Renal pelvis (tissue), 1 donor: ENCODE measurements at regions not wholly inside any gene's neighbourhood (a gene's known extent, or its start where the extent isn't known, plus 50 kb on each side); places are given as distances from the start of the nearest gene placed in this dataset.
"Not testable (repeated sequence)": the region's sequence is repeated elsewhere in the genome, so short reads cannot be mapped to it uniquely, and the experiment has no call there.

Experiments
- DNase-seq: peaks from one replicate; pipeline ENCODE4 v3.0.0-alpha.2; 2013

- no peak for DNase-seq
Observed at GRCh38 chr1:244297087-244297486, 154.6 kb downstream of the ADSS2 start.

DNA sequence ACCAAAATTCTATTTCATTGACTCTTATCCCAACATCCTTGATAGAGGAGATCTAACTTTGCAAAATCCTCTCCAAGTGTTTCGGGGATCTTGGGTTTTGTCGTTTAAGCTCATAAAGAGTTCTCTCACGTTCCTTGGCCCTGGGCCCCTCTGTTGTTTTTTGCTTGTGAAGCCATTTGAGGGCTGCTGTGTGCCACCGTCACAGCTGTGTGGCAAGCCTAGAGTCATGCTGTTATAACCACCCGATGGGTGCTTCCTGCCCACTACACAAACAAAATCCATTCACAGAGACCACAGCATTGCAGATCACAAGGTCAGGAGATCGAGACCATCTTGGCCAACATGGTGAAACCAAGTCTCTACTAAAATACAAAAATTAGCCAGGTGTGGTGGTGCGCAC is 154.1 kb downstream of the ADSS2 start:
- no peak for DNase-seq

DNA sequence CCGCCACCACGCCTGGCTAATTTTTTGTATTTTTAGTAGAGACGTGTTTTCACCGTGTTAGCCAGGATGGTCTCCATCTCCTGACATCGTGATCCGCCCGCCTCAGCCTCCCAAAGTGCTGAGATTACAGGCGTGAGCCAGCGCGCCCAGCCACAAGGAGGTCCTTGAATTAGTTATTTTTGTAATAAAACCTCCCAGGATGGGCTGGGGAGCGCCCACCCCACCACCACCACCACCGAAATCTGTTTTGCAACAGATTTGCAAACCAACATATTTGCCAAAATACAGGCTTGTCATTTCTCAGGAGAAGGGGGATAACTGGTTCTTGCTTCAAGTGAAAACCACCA is 151.7 kb downstream of the ADSS2 start:
- not testable (repeated sequence) for DNase-seq

DNA sequence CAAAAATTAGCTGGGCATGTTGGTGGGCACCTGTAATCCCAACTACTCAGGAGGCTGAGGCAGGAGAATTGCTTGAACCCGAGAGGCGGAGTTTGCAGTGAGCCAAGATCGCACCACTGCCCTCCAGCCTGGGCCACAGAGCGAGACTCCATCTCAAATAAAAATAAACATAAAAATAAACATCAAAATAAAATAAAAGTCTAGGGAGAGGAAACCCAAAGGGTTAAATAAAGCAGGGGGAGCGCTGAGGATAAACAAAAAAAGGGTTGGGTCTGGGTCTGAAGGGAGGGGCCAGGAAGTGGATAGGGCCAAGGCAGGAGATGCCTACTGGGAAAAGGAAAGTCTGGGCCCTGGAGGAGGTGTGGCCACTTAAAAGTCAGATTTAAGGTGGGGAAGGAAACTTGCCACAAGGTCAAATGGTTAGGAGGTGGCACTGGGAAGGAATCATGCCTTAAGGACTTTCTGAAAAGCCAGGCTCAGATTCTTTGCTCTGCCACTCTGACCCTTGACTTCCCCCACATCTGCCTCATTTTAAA is 150.0 kb downstream of the ADSS2 start:
- DNase-seq: no peak

DNA sequence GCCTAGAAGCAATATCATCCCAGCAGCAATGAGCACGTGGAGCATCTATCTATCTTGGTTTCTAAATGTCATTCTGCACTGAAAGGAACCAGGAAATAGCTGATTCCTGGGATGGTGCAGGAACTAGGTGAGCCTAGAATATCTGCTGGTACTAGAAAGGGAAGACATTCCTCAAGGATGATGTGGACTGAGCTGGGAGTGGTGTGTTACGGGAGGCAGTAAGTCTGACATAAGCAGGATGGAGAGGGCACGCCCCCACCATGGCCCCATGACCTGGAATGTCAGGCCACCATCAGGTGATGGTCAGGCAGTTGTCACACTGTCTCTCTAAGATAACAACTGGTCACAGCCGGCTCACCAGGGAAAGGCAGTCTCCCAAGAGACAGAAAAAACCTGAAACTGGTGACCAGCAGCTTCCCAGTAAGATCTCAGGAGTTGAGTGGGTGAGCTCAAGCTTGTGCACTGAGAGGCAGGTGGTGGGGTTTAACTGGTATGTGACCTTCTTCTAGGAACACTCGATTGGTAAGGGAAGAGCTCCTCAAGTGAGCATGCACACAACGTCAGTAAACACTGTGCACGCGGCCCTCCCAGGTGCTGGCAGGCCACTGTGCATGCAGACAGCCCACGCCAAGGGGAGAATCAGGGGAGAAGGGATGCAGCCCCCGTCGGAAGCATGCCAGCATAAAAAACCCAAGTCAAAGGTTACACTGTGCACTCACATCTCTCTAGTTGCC is 148.7 kb downstream of the ADSS2 start:
- DNase-seq: no peak

- no peak for DNase-seq
Observed at GRCh38 chr1:244303610-244303969, 148.1 kb downstream of the ADSS2 start.

DNA sequence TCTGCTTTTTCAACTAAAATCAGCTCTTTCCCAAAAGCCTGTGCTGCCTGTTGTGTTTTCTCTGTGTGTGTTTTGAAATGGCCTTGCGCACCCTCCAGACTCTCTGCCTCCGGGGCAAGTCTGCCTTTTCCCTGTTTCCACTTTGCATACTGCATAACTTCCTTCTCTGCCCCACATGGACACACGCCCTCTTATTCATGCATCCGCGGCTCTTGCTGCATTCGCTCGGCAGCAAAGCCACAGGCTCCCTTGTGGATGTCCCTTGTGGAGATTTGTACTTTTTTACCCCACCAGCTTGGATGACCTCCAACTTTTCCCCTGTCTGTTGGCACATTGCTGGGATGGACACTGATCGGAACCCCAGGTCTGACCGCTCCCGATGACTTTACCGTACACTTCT is 147.6 kb downstream of the ADSS2 start:
- no peak for DNase-seq

DNA sequence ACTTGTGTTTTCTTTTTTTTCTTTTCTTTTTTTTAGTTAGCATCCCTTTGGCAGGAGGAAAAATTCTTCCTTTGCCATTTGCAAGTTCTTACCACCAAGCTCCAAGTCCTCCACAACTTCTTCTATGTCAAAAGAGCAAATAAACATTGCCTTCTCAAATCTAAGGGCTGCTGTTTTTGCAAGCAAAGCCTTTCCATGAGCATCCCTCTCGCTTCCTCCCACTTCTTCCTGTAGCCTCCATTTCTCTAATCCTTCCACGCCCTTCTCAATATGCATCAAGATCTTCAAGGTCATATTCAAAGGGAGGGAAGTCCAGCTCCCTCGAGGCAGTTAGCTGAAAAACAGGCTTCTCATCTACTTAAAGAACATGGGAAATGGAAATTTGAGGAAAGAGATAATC is 147.1 kb downstream of the ADSS2 start:
- DNase-seq: no peak

DNA sequence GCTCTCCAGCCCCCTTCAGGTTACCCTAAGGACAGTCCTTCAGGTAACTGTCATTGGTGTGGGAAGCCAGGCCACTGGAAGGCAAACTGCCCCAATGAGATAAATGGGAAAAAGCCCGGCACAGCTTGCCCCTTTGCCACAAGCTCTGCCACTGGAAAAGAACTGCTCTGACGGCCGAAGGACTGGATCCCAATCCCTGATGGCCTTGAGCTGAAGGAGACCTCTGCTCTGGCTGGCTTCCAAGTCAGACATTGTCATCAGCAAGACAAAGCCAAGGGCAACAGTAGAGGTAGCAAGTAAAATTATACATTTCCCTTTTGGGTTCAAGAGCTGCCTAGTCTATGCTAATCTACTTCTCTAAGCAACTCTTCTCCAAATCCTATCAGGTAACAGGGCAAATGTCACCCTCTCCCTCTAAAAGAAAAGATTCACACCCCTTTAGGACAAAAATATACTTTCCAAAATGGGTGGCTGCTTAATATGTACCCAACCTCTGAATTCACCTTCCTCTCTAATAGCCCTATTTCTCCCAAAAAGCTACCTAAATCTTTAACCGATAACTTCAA is 145.8 kb downstream of the ADSS2 start:
- no peak for DNase-seq

DNA sequence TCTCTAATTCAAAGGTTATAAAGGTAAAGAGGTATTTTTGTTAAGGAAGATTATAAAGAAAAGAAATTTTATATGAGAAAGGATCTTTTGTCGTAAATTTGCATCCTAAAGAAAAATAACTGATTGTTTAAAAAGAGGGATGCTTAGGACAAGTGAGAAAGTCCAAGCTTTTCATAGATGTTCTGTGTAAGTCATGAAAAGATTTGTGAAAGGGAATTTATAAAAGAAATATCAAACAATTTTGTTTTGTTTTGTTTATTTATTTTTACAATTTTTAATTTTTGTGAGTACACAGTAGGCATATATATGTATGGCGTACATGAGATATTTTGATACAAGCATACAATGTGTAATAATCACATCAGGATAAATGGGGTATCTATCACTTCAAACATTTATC is 145.2 kb downstream of the ADSS2 start:
- DNase-seq: no peak

DNA sequence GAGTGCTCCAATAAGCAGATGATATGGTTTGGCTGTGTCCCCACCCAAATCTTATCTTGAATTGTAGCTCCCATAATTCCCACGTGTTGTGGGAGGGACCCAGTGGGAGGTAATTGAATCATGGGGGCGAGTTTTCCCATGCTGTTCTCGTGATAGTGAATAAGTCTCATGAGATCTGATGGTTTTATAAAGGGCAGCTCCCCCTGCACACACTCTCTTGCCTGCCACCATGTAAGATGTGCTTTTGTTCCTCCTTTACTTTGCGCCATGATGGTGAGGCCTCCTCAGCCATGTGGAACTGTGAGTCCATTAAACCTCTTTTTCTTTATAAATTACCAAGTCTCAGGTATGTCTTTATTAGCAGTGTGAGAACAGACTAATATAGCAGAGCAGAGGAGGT is 142.5 kb downstream of the ADSS2 start:
- DNase-seq: not testable (repeated sequence)

DNA sequence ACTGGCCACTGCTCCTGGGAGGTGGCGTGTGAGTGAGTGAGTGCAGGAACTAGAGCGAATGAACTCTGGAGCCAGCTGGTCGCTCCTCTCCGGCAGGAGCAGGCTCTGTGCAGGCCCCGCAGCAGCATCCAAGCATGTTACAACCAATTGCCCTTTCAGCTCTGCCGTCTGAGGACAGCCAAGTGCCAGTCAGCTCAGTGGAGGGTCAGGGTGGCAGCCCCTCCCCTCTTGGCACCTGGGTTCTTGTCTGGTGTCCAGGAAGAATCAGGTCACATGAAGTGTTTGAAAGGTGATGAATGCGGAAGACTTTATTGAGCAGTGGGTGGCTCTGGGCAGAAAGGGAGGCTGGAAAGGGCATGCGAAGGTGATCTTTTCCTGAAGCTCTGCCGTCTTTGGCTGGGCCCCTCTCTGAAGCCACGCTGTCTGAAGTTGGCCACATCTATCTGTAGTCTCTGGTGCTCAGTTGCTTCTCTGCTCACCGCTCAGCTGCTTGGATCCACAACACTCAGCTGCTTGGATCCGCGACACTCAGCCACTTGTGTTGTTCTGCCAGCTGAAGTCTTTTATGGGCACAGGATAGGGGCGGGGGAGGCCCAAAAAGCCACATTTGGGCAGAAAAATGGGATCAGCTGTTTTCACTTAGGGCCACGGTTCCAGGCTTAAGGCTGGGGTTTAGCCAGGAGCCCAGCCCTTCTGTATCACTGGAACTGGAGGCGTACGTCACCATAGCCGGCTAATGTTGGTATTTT is 139.8 kb downstream of the ADSS2 start:
- no peak for DNase-seq

- no peak for DNase-seq
Observed at GRCh38 chr1:244313346-244313745, 138.4 kb downstream of the ADSS2 start.

GRCh38 chr1:244314921-244315559 is 136.7 kb downstream of the ADSS2 start:
- no peak for DNase-seq

- no peak for DNase-seq
Observed at GRCh38 chr1:244315996-244316395, 135.7 kb downstream of the ADSS2 start.

- no peak for DNase-seq
Observed at GRCh38 chr1:244316407-244316806, 135.3 kb downstream of the ADSS2 start.

DNA sequence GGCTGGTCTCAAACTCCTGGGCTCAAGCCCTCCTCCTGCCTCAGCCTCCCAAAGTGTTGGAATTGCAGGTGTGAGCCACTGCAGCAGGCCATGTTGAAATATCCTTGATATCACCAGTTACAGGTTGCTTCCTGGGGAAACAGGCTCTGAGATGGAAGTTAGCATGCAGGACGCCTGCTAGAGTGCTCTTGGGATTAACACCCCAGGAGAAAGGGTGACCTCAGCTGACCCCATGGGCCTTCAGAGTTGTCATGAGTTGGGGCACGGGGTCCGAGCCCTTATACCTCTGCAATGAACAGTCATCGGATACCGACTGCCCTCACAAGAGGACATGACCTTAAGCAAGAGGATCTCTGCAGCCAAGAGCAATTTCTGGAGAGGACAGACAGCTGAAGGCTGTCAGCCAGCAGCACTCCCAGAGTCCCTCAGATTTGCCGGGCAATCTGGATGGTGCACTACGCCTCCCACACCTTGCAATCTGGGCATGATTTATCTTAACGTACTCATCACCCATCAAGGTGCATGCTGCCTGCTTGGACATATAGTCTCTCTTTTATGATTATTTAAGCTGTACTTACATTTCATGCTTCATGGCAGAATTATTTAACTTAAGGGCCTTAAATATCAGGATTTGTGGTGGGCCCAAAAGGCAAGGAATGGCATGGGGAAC is 134.6 kb downstream of the ADSS2 start:
- no peak for DNase-seq

- no peak for DNase-seq
Observed at GRCh38 chr1:244318078-244318477, 133.6 kb downstream of the ADSS2 start.

GRCh38 chr1:244318512-244318911 is 133.2 kb downstream of the ADSS2 start:
- DNase-seq: no peak

DNA sequence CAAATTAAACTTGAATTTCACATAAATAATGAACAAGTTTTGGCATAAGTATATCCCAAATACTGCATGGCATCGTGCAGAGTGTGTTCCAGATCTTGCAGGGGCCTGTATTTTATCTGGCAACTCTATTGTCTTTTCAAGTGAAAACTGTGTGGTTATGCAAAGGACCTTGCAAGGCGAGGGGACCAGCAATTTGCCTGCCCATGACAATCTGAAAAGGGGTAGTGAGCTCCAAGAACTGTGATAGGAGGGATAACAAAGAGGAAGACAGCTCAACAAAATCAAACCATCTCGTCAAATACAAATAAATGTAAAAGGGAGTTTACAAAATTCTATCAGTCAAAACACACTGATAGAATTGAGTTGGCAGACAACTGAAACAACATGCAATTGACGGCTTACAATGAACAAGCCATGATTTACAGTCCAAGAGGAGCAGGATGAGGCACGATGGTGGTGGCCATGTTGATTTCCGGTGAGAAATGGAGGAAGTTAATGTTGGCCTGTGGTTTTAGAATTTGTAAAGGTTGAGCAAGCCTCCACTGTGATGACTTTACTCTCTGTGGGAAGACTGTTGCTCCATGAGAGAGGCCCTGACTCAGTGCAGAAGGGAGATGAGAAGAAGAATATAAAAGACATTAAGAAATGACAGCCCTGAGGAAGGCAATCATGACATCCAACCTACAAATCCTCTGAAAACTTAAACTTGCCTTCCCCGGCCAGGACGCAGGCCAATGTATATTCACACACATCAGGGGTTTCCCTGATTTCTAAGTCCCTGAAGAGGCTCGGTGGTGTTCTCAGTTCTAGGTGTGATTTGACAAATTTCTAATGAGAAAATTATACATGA is 132.2 kb downstream of the ADSS2 start:
- DNase-seq: no peak

- DNase-seq: no peak
Observed at GRCh38 chr1:244322181-244322580, 129.5 kb downstream of the ADSS2 start.
